Type B pancreatic cell (in vitro differentiated cells): ENCODE measurements at regions not wholly inside any gene's neighbourhood (a gene's known extent, or its start where the extent isn't known, plus 50 kb on each side); places are given as distances from the start of the nearest gene placed in this dataset.

Experiments used
- DNase-seq: peaks from one replicate; pipeline ENCODE4 v3.0.0; 2021; ENCODE audit warnings: mixed read lengths; ENCODE audit not compliant: unreplicated experiment; ENCODE audit errors: extremely low spot score
- H3K27ac Mint-ChIP-seq: 2 replicates; pipeline ENCODE4 v1.8.0; 2021; ENCODE audit warnings: mild to moderate bottlenecking, mixed read lengths
- H3K27me3 Mint-ChIP-seq: 2 replicates; pipeline ENCODE4 v1.8.0; 2021; ENCODE audit warnings: mixed read lengths
- H3K36me3 Mint-ChIP-seq: 2 replicates; pipeline ENCODE4 v1.8.0; 2021; ENCODE audit warnings: mixed read lengths
- H3K4me1 Mint-ChIP-seq: one replicate; pipeline ENCODE4 v1.8.0; 2021; ENCODE audit warnings: mixed read lengths; ENCODE audit not compliant: unreplicated experiment
- H3K4me3 Mint-ChIP-seq: 2 replicates; pipeline ENCODE4 v1.8.0; 2021; ENCODE audit warnings: mild to moderate bottlenecking, mixed read lengths
- H3K9me3 Mint-ChIP-seq: 2 replicates; pipeline ENCODE4 v1.8.0; 2021; ENCODE audit warnings: mixed read lengths
- TF ChIP-seq, protein P1 (sequence below): fragments of 200-600 bp; sonication (generic); conservative IDR thresholded peaks from 2 replicates; pipeline ENCODE4 v1.5.0; 2021; ENCODE audit warnings: antibody characterized with exemption, mild to moderate bottlenecking

DNA sequence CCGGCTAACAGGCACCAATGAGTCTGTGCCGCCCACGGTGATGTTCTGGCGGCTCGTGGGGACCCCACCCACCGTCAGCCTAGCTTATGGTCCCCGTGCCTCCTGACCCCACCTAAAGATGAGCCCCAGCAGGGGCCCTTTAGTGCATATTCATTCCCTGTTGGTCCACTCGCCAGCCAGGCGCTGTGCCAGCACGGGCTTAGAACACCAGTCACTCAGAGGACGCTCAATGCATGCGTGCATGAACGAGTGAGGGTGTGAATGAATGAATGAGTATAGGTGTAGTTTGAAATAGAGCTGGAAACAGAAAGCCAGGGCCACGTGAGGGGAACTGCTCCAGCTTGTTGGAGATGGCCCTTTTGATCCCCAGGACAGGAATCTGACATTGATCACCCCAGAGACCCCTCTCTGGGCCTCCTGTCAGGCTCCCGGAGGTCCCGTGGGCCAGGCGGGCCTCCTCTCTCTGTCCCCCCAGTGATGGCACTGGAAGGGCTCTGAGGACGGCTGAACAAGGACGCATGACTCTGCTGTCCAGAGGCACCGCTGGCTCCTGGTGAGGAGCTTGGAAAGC, 193.9 kb upstream of the C14orf180 start:
- H3K27me3 Mint-ChIP-seq: peaks cover 11% of the 10 kb centered on the region
- DNase-seq: no peak
- H3K36me3 Mint-ChIP-seq: no peaks in the 10 kb centered on the region
- H3K27ac Mint-ChIP-seq: no peak overlapping the region
- TF ChIP-seq, protein P1, sequence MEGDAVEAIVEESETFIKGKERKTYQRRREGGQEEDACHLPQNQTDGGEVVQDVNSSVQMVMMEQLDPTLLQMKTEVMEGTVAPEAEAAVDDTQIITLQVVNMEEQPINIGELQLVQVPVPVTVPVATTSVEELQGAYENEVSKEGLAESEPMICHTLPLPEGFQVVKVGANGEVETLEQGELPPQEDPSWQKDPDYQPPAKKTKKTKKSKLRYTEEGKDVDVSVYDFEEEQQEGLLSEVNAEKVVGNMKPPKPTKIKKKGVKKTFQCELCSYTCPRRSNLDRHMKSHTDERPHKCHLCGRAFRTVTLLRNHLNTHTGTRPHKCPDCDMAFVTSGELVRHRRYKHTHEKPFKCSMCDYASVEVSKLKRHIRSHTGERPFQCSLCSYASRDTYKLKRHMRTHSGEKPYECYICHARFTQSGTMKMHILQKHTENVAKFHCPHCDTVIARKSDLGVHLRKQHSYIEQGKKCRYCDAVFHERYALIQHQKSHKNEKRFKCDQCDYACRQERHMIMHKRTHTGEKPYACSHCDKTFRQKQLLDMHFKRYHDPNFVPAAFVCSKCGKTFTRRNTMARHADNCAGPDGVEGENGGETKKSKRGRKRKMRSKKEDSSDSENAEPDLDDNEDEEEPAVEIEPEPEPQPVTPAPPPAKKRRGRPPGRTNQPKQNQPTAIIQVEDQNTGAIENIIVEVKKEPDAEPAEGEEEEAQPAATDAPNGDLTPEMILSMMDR: no peak
- H3K4me1 Mint-ChIP-seq: peaks cover 3% of the 10 kb centered on the region
- H3K9me3 Mint-ChIP-seq: peaks cover 8% of the 10 kb centered on the region
- H3K4me3 Mint-ChIP-seq: no peak overlapping the region

DNA sequence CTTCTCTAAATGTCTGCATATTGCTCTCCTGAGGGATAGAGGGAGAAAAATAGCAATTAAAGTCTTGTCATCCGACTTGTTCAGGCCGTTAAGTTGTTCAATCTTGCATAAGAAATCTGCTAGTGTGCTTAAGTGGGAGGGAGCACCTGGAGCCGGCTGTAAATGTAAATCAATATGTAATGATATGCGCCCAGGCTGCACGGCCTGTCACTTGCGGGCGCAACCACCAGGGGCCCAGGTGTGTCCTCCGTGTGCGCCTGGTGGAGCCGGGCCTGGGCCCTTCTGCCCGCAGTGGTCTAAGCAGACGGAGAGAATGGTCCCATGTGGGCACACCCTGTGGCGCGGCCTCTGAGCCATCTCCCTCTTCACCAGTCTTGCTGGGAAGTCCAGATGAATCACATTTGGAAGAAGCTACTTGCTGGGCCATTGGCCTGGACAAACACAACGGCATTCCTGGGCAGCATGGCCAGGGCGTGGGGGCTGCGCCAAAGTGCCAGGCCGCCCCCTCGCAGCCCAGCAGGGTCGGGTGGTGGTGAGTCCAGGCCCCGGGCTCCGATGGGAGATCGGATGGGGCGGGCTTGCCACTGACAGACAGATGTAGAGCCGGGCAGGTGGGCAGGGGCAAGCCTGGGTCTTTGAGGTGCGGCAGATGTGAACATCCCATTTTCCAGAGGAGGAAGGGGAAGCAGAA, 193.3 kb upstream of the C14orf180 start:
- Mint-ChIP-seq H3K27me3 (peaks cover 9% of the 10 kb centered on the region), H3K4me3 (no peak overlapping the region), H3K27ac (no peak overlapping the region), H3K9me3 (peaks cover 5% of the 10 kb centered on the region), H3K36me3 (no peaks in the 10 kb centered on the region), H3K4me1 (peaks cover 3% of the 10 kb centered on the region)
- TF ChIP-seq, protein P1: no peak
- DNase-seq: peak; percentile 56

DNA sequence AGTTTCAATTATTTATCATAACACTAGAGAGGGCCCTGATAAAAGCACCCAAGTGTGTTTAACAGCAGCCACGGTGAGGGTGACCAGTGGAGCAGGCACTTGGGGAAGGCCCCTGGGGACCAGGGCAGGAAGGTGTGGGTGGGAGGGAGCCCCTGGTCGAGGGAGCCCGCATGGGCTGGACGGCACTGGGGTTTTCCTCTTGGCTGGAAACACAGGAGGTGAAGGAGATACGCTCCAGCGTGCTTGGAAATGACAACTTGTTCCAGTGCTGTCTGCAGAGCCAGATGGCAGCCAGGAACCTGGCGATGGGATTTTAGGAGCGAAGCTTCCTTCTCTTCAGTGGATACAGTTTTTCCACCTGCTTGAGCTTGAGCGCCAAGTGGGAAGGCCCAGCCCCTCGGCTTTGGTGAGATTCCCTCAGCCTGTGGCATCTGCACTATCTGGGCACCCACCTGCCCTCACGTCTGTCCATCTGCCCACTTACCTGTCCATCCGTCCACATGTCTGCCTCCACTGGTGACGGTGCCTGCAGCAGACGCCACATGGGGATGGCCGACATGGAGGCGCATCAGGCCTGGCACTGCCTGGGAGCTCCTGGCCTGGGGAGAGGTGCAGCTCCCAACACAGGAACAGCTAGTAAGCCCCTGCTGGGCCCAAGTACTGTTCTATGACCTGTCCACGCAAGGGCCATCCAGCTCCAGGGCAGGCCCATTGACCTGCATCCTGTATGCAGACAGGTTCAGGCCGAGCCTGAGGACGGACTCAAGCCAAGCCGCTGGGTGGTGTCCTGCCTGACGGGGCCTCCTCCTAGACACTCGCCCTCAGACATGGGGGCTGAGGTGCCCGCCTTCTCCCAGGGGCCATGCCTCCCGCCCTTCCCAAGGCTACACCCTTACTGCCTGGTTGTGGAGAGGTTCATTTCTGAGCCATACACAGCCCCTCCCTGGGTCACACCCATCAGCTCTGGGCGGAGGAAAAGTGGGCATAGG, 192.2 kb upstream of the C14orf180 start:
- Mint-ChIP-seq H3K27me3 (peaks cover 9% of the 10 kb centered on the region), H3K27ac (no peak overlapping the region), H3K36me3 (no peaks in the 10 kb centered on the region), H3K9me3 (no peaks in the 10 kb centered on the region), H3K4me1 (peaks cover 3% of the 10 kb centered on the region), H3K4me3 (no peak overlapping the region)
- TF ChIP-seq, protein P1: no peak
- DNase-seq: peak; percentile 64

DNA sequence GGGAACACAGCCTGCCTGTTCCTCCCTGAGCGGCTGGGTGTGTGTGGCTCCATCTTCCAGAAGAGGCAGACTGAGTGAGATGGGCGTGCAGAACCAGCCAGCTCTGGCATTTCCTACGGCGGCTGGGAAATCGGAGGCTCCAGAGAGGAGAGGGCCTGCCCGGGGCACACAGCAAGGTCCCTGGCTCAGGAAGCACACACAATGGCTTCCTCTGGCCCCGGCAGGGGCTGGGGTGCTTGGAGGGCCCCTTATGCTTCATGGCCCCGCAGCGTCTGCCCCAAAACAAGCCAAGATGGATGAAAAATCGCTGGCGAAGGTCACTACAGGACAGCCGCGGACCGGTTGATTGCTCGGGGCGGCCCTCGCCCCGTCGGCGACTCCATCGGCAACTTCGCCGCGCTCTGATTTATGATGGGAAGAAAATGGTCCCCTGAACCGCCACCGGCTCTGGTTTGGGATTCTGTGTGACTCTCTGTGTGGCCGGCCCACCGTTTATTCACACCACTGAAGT, 191.5 kb upstream of the C14orf180 start:
- DNase-seq: peak; percentile 62
- peaks cover 9% of the 10 kb centered on the region for H3K27me3 Mint-ChIP-seq
- no peak overlapping the region for H3K27ac Mint-ChIP-seq
- no peak overlapping the region for H3K4me3 Mint-ChIP-seq
- H3K4me1 Mint-ChIP-seq: peaks cover 3% of the 10 kb centered on the region
- TF ChIP-seq, protein P1: no peak
- H3K36me3 Mint-ChIP-seq: no peaks in the 10 kb centered on the region
- H3K9me3 Mint-ChIP-seq: no peaks in the 10 kb centered on the region

DNA sequence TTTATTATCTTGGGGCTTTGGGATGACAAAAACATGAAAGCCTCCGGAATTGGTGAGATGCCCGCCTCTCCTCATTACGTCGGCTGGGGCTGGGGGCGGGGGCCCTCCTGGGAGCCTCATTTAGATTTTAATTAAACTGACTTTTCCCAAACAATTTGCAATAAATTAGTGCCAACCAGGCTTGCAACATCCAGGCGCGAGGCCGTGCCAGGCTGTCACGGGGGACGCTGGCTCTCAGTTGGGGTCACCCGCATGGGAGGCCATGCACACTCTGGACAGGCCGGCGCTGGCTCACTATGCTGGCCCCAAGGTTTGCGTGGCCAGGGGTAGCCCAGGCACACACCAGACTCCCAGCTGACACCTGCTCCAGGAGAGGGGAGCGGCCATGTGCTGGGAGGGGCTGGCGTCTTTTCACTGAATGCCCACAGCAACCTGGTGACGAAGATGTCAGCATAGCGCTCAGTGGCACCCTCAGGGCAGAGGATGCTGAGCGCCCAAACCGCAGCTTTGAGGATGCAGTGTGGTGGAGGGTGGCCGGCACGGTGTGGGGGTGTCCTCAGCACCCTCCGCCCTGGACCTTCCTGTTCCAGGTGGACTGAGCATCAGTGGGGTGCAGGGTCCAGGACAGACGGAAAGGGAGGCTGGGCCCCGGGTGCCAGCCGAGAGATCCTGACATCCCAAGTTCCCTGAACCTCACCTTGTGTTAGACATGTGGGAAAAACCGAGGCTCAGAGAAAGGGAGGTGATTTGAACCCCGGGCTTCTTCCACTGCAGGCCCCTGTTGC, 190.8 kb upstream of the C14orf180 start:
- Mint-ChIP-seq H3K27me3 (peaks cover 9% of the 10 kb centered on the region), H3K9me3 (no peaks in the 10 kb centered on the region), H3K27ac (no peak overlapping the region), H3K4me1 (peaks cover under 1% of the 10 kb centered on the region), H3K36me3 (no peaks in the 10 kb centered on the region), H3K4me3 (no peak overlapping the region)
- TF ChIP-seq, protein P1: no peak
- DNase-seq: peak; percentile 60
